Right lobe of liver (tissue), 6 donors: ENCODE measurements at regions not wholly inside any gene's neighbourhood (a gene's known extent, or its start where the extent isn't known, plus 50 kb on each side); places are given as distances from the start of the nearest gene placed in this dataset.

Source experiments
- ATAC-seq, 4 donors: fragments of 200-7000 bp; cut with Tn5 transposase; one replicate each; pipeline ENCODE4 v1.9.1; 2020; ENCODE audit warnings: mild to moderate bottlenecking in 4 of 4, moderate library complexity in 4 of 4
- DNase-seq, 3 donors: peaks; one replicate each; pipeline ENCODE4 v3.0.0-alpha.2; 2020
- H3K27ac ChIP-seq, 3 donors: fragments of 200-600 bp; one replicate each; pipeline ENCODE4 v1.8.0; 2022
- H3K27me3 ChIP-seq, 2 donors: fragments of 200-600 bp; one replicate each; pipeline ENCODE4 v1.8.0; 2022
- H3K36me3 ChIP-seq, 4 donors: fragments of 200-600 bp; sonication (generic) in 1 of 4; one replicate each; pipeline versions ENCODE4 v1.5.1 to v1.8.0; 2017 to 2022; ENCODE audit warnings: control low read depth in 1 of 4
- H3K4me1 ChIP-seq, 4 donors: fragments of 200-600 bp; sonication (generic) in 1 of 4; one replicate each; pipeline versions ENCODE4 v1.5.1 to v1.8.0; 2017 to 2022; ENCODE audit warnings: control low read depth in 1 of 4
- H3K4me3 ChIP-seq, 3 donors: fragments of 200-600 bp; one replicate each; pipeline ENCODE4 v1.8.0; 2022
- H3K9me3 ChIP-seq, 4 donors: fragments of 200-600 bp; sonication (generic) in 1 of 4; one replicate each; pipeline versions ENCODE4 v1.5.1 to v1.8.0; 2017 to 2022; ENCODE audit warnings: control low read depth in 1 of 4
- POLR2A ChIP-seq: fragments of 450-650 bp; IDR thresholded peaks from one replicate; pipeline ENCODE4 v1.6.1; 2017; ENCODE audit warnings: antibody characterized with exemption, mild to moderate bottlenecking
- WGBS: methylation state at CpG from one replicate; pipeline ENCODE4 v1.1.6; 2018; ENCODE audit warnings: low coverage, low lambda C conversion rate; ENCODE audit not compliant: insufficient coverage; ENCODE audit errors: missing lambda C conversion rate; 5-methylcytosine and 5-hydroxymethylcytosine counted together
- intact Hi-C, 2 donors: fragments of 100-400 bp; cut with DNase I; formaldehyde crosslinking; loops; one replicate each; pipeline versions ENCODE4 v1.11.2 to v1.14.1; 2022
- TF ChIP-seq, protein P1 (sequence below), 4 donors: fragments of 200-600 bp in 3 of 4; fragments of 450-650 bp in 1 of 4; IDR thresholded peaks; one replicate each; pipeline versions ENCODE4 v1.5.1 to v1.8.0; 2016 to 2022; ENCODE audit warnings: antibody characterized with exemption in 4 of 4, mild to moderate bottlenecking in 2 of 4
- donor health status: DM: no; HTN: yes; CAD: no.
- donor health status: DM: no; HTN: no; CAD: no.
- donor health status: DM: no; HTN: no; CAD: no.
- donor health status: DM: no; HTN: yes; CAD: no.
- donor health status: DM: no; HTN: yes; CAD: no.

DNA sequence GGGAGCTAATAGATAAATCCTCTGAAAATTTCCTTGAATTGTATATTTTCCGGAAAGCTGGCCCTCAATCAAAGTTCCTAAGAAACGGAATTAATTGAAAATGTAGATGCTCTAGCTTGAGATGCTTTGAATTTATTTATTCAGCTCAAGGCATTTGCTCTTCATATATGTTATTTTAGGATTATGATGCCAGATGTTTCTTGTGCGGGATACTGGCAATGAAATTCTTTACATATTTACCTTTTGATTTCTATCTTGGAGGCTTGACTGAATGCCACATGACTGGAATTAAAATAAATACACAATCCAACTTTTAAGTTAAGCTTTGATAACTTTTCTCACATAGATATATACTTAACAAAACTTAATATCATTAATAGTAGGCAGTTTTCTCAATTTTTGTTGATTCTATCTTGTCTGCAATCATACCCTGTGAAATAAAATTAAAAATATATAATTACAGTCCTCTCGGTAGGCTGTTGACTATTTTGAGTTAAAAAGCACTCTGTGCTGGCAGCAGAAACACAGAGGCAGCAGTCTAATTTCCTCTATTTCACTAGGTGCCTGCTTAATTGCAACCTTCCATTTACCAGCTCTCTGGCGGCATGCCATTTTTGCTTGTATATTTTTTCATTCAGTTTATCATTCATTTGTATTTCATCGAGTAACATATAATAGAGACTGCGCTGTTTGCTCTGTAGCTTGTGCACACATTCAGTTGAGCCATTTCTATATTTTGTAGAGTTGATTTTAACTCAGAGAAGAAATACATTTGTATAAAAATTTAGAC, 991.5 kb downstream of the ADGRL3 start:
- Histone ChIP-seq H3K27ac (no peak overlapping the region), H3K9me3 (no peaks in the 10 kb centered on the region), H3K36me3 (no peaks in the 10 kb centered on the region), H3K4me1 (no peaks in the 10 kb centered on the region), H3K4me3 (no peak overlapping the region), H3K27me3 (no peaks in the 10 kb centered on the region)
- intact Hi-C loops: no loop called here
- 59% methylated on average over 7 of the region's 7 CpGs for WGBS
- ATAC-seq (no peak), DNase-seq (no peak)
- TF ChIP-seq, protein P1, sequence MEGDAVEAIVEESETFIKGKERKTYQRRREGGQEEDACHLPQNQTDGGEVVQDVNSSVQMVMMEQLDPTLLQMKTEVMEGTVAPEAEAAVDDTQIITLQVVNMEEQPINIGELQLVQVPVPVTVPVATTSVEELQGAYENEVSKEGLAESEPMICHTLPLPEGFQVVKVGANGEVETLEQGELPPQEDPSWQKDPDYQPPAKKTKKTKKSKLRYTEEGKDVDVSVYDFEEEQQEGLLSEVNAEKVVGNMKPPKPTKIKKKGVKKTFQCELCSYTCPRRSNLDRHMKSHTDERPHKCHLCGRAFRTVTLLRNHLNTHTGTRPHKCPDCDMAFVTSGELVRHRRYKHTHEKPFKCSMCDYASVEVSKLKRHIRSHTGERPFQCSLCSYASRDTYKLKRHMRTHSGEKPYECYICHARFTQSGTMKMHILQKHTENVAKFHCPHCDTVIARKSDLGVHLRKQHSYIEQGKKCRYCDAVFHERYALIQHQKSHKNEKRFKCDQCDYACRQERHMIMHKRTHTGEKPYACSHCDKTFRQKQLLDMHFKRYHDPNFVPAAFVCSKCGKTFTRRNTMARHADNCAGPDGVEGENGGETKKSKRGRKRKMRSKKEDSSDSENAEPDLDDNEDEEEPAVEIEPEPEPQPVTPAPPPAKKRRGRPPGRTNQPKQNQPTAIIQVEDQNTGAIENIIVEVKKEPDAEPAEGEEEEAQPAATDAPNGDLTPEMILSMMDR (IDR thresholded peaks at IDR 0.05): no peak
- TF ChIP-seq POLR2A: no peak

DNA sequence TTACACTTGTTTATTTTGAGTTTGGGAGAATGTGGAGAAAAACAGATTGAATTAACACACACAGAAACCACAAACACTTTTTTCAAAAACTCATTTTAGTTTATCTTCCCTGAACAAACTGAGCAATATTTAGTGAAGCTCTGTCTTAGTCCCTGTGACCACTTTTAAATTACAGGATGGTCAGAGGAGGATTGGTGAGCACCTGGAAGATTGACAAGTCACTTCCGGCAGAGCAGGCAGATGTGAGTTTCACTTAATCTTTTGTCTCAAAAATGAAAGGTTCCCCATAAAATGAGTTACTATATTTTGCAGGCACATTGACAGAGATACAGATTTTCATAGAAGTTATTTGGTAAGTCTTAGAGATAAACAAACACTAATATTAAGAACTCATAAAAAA, 970.1 kb downstream of the ADGRL3 start:
- no peak overlapping the region for H3K27ac ChIP-seq
- no peaks in the 10 kb centered on the region for H3K36me3 ChIP-seq
- TF ChIP-seq POLR2A: no peak
- TF ChIP-seq, protein P1 (IDR thresholded peaks at IDR 0.05): no peak
- no peaks in the 10 kb centered on the region for H3K9me3 ChIP-seq
- no peaks in the 10 kb centered on the region for H3K27me3 ChIP-seq
- H3K4me3 ChIP-seq: no peak overlapping the region
- 59% methylated on average over 1 of the region's 1 CpG for WGBS
- DNase-seq (no peak), ATAC-seq (no peak)
- intact Hi-C loops: no loop called here
- no peaks in the 10 kb centered on the region for H3K4me1 ChIP-seq

GRCh38 chr4:62168681-62169080, 968.6 kb downstream of the ADGRL3 start:
- H3K4me3 ChIP-seq: no peak overlapping the region
- no peaks in the 10 kb centered on the region for H3K9me3 ChIP-seq
- WGBS: 38% methylated on average over 1 of the region's 1 CpG
- H3K27ac ChIP-seq: no peak overlapping the region
- H3K4me1 ChIP-seq: no peaks in the 10 kb centered on the region
- ATAC-seq (no peak), DNase-seq (no peak)
- H3K27me3 ChIP-seq: no peaks in the 10 kb centered on the region
- no peak for TF ChIP-seq POLR2A
- TF ChIP-seq, protein P1 (IDR thresholded peaks at IDR 0.05): no peak
- H3K36me3 ChIP-seq: no peaks in the 10 kb centered on the region
- intact Hi-C loops: no loop called here

DNA sequence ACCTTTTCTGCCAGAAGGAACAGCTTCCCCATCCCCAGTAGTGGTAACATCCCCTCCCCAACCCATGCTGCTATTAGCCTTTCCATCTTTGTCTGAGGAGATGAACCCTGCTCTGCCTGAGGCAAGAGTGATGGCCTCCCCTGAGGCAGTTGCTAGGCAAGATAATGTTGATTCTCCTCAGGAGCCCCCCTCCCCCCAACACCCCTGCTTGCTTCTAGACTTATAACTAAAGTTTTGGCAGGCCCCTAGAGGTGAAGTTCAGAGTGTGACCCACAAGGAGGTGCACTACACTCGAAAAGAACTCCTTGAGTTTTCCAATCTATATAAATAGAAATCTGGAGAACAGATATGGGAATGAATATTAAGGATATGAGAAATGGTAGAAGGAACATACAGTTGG, 962.5 kb downstream of the ADGRL3 start:
- Histone ChIP-seq H3K4me1 (no peaks in the 10 kb centered on the region), H3K27ac (no peak overlapping the region), H3K36me3 (no peaks in the 10 kb centered on the region), H3K4me3 (no peak overlapping the region), H3K9me3 (no peaks in the 10 kb centered on the region), H3K27me3 (no peaks in the 10 kb centered on the region)
- no peak for ATAC-seq
- no peak for TF ChIP-seq POLR2A
- TF ChIP-seq, protein P1 (IDR thresholded peaks at IDR 0.05): no peak
- 45% methylated on average over 1 of the region's 1 CpG for WGBS
- DNase-seq: no peak
- intact Hi-C loops: no loop called here
